Activated CD8-positive, alpha-beta memory T cell treated with anti-CD3 and anti-CD28 coated beads, Interleukin-2, amount 10 ng/mL, durations not matched to agents 7 days and 5 days (primary cell): ENCODE measurements at regions not wholly inside any gene's neighbourhood (a gene's known extent, or its start where the extent isn't known, plus 50 kb on each side); places are given as distances from the start of the nearest gene placed in this dataset.
"Not testable (repeated sequence)": the region's sequence is repeated elsewhere in the genome, so short reads cannot be mapped to it uniquely, and the experiment has no call there.

Source experiments
- ATAC-seq: fragments of 150-1000 bp; cut with Tn5 transposase; one replicate; pipeline ENCODE4 v1.10.0; 2021; ENCODE audit warnings: moderate library complexity
- CTCF ChIA-PET: fragments of 350-600 bp; sonication (Branson Sonifier 250); formaldehyde crosslinking; loops from one replicate; lab custom pipeline; 2021; ENCODE audit warnings: antibody characterized with exemption; lab: Charles Lee
- DNase-seq: peaks from one replicate; pipeline ENCODE4 v3.0.0-alpha.2; 2020
- H3K27ac Mint-ChIP-seq: one replicate; pipeline ENCODE4 v1.8.0; 2021; ENCODE audit warnings: mild to moderate bottlenecking, mixed read lengths
- H3K27me3 Mint-ChIP-seq: one replicate; pipeline ENCODE4 v1.8.0; 2021; ENCODE audit warnings: mixed read lengths
- H3K36me3 Mint-ChIP-seq: one replicate; pipeline ENCODE4 v1.8.0; 2021; ENCODE audit warnings: mild to moderate bottlenecking, mixed read lengths
- H3K4me1 Mint-ChIP-seq: one replicate; pipeline ENCODE4 v1.8.0; 2021; ENCODE audit warnings: mixed read lengths
- H3K4me3 Mint-ChIP-seq: one replicate; pipeline ENCODE4 v1.8.0; 2021; ENCODE audit warnings: mild to moderate bottlenecking, moderate library complexity, mixed read lengths
- H3K9me3 Mint-ChIP-seq: one replicate; pipeline ENCODE4 v1.8.0; 2022; ENCODE audit warnings: low read depth, mixed read lengths

- Mint-ChIP-seq H3K27me3 (no peaks in the 10 kb centered on the region), H3K9me3 (no peaks in the 10 kb centered on the region), H3K36me3 (no peaks in the 10 kb centered on the region), H3K4me3 (no peak overlapping the region), H3K27ac (no peak overlapping the region), H3K4me1 (no peaks in the 10 kb centered on the region)
- DNase-seq (no peak), ATAC-seq (no peak)
- CTCF ChIA-PET = no interaction called here
Observed at GRCh38 chr4:77355731-77356130, 198.7 kb downstream of the CCNG2 start.

- no peaks in the 10 kb centered on the region for H3K9me3 Mint-ChIP-seq
- CTCF ChIA-PET = interaction anchor here (0.6 to 2.9 kb wide), 16 partner anchors 9 to 263 kb away, joined by 3 to 19 read pairs (median 4); no protein-coding TSS in a partner anchor
- no peak overlapping the region for H3K27ac Mint-ChIP-seq
- no peak overlapping the region for H3K4me3 Mint-ChIP-seq
- ATAC-seq = peak; percentile 66
- peaks cover 5% of the 10 kb centered on the region for H3K27me3 Mint-ChIP-seq
- H3K36me3 Mint-ChIP-seq = no peaks in the 10 kb centered on the region
- H3K4me1 Mint-ChIP-seq = no peaks in the 10 kb centered on the region
- DNase-seq = no peak
Observed at GRCh38 chr4:77358315-77358928, 201.4 kb downstream of the CCNG2 start.

DNA sequence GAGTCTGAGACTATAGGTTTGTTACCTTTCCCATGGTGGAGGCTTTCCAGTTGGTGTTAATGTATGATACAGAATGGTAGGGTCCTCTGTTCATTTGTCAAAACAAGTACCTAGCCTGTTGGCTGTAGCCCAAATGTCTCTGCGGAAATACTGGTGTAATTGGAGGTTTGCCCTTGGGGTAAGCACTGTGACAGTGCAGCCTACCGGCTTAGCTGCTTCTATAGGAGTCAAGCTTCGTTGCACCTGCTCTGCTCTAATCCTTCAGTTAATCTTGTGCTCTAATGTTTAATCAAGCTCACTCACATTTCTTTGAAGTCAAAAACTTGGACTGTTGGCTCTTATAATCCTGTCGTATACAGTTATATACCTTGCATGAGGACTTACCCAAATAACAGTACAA, 203.4 kb downstream of the CCNG2 start:
- Mint-ChIP-seq H3K36me3 (no peaks in the 10 kb centered on the region), H3K27ac (no peak overlapping the region), H3K4me3 (no peak overlapping the region), H3K4me1 (no peaks in the 10 kb centered on the region), H3K27me3 (peaks cover 9% of the 10 kb centered on the region), H3K9me3 (no peaks in the 10 kb centered on the region)
- ATAC-seq (no peak), DNase-seq (no peak)
- CTCF ChIA-PET = interaction anchor here (1.1 kb wide), 1 partner anchor 9 kb away, joined by 3 read pairs; no protein-coding TSS in a partner anchor

- H3K9me3 Mint-ChIP-seq, H3K36me3 Mint-ChIP-seq, H3K27ac Mint-ChIP-seq, H3K4me1 Mint-ChIP-seq, DNase-seq, H3K4me3 Mint-ChIP-seq: not testable (repeated sequence)
- peaks cover 18% of the 10 kb centered on the region for H3K27me3 Mint-ChIP-seq
- CTCF ChIA-PET = interaction anchor here (0.6 to 2.0 kb wide), 9 partner anchors 9 to 284 kb away, joined by 3 to 9 read pairs (median 3); no protein-coding TSS in a partner anchor
- ATAC-seq = peak; percentile 58
Observed at GRCh38 chr4:77366876-77367275, 209.9 kb downstream of the CCNG2 start.

DNA sequence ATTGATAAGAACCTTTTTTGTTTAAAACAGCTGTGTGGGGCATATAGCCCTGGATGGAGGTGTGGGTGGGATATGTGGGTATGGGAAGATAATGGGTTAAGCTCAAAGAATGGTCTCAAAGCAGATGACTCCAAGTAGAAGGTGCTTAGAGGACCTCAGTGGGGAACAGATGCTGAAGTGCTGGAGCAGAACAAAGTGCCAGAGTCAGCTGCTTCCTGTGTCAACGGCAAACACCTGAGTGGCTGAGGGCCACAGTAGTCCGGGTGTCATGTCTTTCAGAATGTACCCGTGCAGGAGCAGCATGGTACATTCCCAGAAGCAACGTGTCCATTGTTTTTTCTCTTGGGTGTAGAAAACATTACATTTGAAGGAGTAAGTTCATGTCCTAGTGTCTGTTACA, 210.6 kb downstream of the CCNG2 start:
- Mint-ChIP-seq H3K27me3 (peaks cover 21% of the 10 kb centered on the region), H3K9me3 (no peaks in the 10 kb centered on the region), H3K27ac (no peak overlapping the region), H3K4me3 (no peak overlapping the region), H3K4me1 (no peaks in the 10 kb centered on the region), H3K36me3 (no peaks in the 10 kb centered on the region)
- DNase-seq (no peak), ATAC-seq (no peak)
- CTCF ChIA-PET = interaction anchor here (0.9 to 2.0 kb wide), 4 partner anchors 9 to 65 kb away, joined by 3 to 9 read pairs (median 4); no protein-coding TSS in a partner anchor

- no peaks in the 10 kb centered on the region for H3K36me3 Mint-ChIP-seq
- peaks cover 11% of the 10 kb centered on the region for H3K4me1 Mint-ChIP-seq
- no peak for ATAC-seq
- no peak overlapping the region for H3K4me3 Mint-ChIP-seq
- H3K27ac Mint-ChIP-seq = no peak overlapping the region
- DNase-seq = no peak
- H3K27me3 Mint-ChIP-seq = peaks cover 20% of the 10 kb centered on the region
- CTCF ChIA-PET = interaction anchor here (1.1 to 1.7 kb wide), 3 partner anchors 12 to 229 kb away, joined by 3 to 6 read pairs (median 4); no protein-coding TSS in a partner anchor
- no peaks in the 10 kb centered on the region for H3K9me3 Mint-ChIP-seq
Observed at GRCh38 chr4:77372375-77372774, 215.4 kb downstream of the CCNG2 start.

DNA sequence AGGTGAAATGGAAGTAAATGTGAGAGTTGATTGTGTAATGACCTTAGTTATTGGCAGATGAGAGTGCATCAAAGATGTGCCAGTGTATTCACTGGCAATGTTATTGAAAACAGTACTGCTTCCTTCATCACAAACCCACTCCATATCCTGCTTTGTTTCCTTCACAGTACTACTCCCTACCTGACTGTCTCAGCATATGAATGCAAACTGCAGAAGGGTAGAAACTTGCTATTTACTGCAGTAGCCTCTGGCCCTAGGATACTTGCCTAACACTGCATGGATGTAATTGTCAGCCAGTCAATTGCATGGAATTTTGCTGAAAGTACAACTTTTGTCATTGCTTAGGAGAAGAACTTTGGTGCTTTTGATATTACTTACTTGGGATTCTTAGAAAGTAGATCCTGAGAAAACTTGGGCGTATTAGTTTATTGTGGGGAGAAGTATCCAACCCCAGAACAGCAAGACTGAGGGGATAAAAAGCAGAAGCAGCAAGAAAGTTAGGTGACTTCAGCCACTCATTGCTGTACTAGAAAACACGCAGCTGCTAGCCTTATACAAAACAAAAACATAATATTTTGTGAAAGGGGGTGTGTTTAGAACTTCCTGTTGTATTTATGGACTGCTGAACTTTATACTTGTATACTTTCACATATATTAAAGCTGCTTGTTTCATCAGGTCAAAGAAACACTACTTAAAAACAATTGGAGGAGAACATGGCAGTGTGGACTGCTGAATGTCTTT, 219.0 kb downstream of the CCNG2 start:
- ATAC-seq (peak; percentile 23), DNase-seq (no peak)
- Mint-ChIP-seq H3K9me3 (no peaks in the 10 kb centered on the region), H3K36me3 (no peaks in the 10 kb centered on the region), H3K4me3 (no peak overlapping the region), H3K27ac (no peak overlapping the region), H3K27me3 (peaks cover 23% of the 10 kb centered on the region), H3K4me1 (peaks cover 11% of the 10 kb centered on the region)
- CTCF ChIA-PET = no interaction called here

DNA sequence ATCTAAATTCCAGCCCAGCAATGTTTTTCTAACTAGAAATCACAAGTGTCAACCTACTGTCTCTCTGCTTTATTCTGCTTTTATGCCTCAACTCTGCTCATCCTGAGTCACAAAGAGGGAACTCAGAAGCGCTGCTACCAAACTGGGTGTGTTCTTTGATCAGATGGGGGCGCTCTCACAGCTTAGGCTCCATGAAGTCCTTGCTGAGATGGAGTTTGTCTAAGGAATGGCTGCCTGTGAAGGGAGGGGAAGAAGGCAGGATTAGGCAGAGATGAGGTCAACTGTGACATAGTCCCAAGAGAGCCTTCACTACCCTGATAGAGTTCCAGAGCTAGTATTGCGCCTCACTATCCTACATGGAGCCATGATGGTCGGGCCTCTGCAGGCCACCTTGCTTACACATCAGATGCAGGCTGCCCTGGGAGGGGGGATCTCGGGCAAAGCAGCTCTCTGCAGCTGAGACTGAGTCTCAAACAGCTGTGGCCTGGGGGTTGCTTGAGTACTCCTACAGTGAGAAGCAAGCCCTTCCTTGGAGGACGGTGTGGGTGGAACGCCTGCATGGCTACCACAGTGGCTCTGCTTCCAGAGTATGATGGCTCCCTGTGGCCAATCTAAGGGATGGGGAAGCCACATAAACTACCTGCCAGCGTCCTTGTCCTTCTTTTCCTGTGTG, 219.9 kb downstream of the CCNG2 start:
- no peaks in the 10 kb centered on the region for H3K9me3 Mint-ChIP-seq
- H3K27ac Mint-ChIP-seq = no peak overlapping the region
- no peak overlapping the region for H3K4me3 Mint-ChIP-seq
- CTCF ChIA-PET = no interaction called here
- DNase-seq = no peak
- no peaks in the 10 kb centered on the region for H3K36me3 Mint-ChIP-seq
- peaks cover 11% of the 10 kb centered on the region for H3K4me1 Mint-ChIP-seq
- H3K27me3 Mint-ChIP-seq = peaks cover 21% of the 10 kb centered on the region
- ATAC-seq = no peak

DNA sequence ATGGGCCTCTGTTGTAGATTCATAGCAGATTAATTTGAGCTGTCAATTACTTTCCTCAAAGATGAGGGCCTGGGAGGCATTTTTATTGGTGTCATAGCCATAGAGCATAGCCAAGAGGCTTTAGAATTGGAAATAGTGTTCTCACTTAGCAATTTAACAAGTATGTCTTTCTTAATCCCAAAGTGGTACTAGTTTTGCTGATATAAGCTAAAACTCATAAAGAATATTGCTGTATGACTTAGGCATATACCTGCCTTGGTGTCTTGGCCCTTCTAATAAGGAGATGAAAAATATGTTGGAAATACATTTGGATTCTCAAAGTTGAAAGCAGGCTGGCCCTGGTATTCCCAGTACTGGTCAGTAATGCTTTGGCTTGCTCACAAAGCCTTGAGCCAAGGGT, 221.5 kb upstream of the CXCL13 start:
- Mint-ChIP-seq H3K27ac (no peak overlapping the region), H3K4me1 (peaks cover 7% of the 10 kb centered on the region), H3K4me3 (no peak overlapping the region), H3K36me3 (no peaks in the 10 kb centered on the region), H3K9me3 (no peaks in the 10 kb centered on the region), H3K27me3 (peaks cover 10% of the 10 kb centered on the region)
- ATAC-seq (no peak), DNase-seq (no peak)
- CTCF ChIA-PET = interaction anchor here (0.9 to 2.0 kb wide), 4 partner anchors 26 to 216 kb away, joined by 3 to 9 read pairs (median 6); no protein-coding TSS in a partner anchor

DNA sequence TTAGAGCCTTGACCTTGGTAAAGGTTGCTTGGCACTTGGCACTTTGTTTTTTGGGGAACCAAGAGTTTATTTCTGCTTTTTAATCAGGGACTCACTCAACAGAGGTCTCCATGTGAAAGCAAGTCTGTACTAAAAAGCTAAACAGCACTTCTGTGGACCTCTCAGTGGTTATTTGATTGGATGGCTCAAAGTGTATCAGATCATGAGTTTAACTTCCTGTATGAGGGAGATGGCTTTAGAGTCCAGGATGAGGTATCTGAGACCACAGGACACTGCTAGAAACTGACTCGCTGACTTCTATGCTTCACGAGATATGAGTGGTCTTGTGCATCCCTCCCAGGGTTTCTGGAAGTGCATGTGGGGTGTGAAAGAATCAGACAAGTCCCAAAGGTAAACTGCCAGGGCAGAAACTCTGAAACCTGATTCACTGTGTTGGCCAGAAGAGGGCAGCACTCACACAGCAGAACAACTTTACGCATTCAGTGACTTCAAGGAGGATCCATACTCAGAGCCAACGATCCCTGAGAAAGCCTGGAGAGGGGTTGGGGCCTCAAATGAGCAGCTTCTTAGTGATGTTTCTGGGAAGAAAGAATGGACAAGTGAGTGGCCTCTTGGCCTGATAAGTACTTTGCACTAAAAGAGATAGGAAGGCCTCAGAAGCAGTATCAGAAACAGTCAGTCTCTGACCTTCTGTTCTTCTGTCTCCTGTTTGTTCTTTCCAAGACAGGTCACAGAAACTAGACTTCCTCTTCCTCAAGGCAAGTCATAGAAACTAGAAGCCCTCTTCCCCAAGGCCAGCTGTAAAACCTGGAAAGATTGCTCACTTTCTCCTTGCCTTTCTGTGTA, 220.3 kb upstream of the CXCL13 start:
- Mint-ChIP-seq H3K36me3 (no peaks in the 10 kb centered on the region), H3K27me3 (peaks cover 5% of the 10 kb centered on the region), H3K27ac (no peak overlapping the region), H3K4me3 (no peak overlapping the region), H3K9me3 (no peaks in the 10 kb centered on the region), H3K4me1 (peaks cover 7% of the 10 kb centered on the region)
- DNase-seq = peak; percentile 67
- CTCF ChIA-PET = interaction anchor here (0.6 to 2.0 kb wide), 14 partner anchors 9 to 232 kb away, joined by 3 to 9 read pairs (median 4); no protein-coding TSS in a partner anchor
- peak; percentile 66 for ATAC-seq

- CTCF ChIA-PET = interaction anchor here (1.8 kb wide), 1 partner anchor 8 kb away, joined by 4 read pairs; no protein-coding TSS in a partner anchor
- Mint-ChIP-seq H3K4me3 (no peak overlapping the region), H3K27me3 (peaks cover 13% of the 10 kb centered on the region), H3K9me3 (no peaks in the 10 kb centered on the region), H3K27ac (no peak overlapping the region), H3K36me3 (no peaks in the 10 kb centered on the region), H3K4me1 (no peaks in the 10 kb centered on the region)
- no peak for ATAC-seq
- no peak for DNase-seq
Observed at GRCh38 chr4:77393996-77394395, 211.6 kb upstream of the CXCL13 start.

DNA sequence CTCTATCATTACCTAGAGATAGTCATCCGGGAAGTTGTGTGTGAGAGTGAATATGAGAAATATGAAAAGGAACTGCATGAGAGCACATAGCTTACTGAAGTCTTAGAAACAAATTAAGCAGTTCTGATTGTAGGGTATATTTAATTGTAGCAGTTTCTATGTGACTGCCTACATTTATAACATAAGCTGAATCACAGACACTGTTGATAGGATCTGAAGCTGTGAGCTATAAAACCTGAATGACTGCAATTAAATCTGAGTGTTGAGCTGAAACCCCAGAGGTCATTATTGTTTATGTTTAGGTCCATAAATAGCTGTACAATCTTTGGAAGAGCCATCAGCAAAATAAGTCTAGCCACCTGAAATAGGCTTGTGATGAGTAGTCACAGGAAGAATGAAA, 210.1 kb upstream of the CXCL13 start:
- DNase-seq (no peak), ATAC-seq (no peak)
- Mint-ChIP-seq H3K4me3 (no peak overlapping the region), H3K27me3 (peaks cover 15% of the 10 kb centered on the region), H3K4me1 (no peaks in the 10 kb centered on the region), H3K36me3 (no peaks in the 10 kb centered on the region), H3K27ac (no peak overlapping the region), H3K9me3 (no peaks in the 10 kb centered on the region)
- CTCF ChIA-PET = interaction anchor here (1.4 to 1.8 kb wide), 2 partner anchors 10 to 156 kb away, joined by 3 to 4 read pairs; no protein-coding TSS in a partner anchor
